Dedifferentiated amniotic fluid mesenchymal stem cell (primary cell): ENCODE measurements at regions not wholly inside any gene's neighbourhood (a gene's known extent, or its start where the extent isn't known, plus 50 kb on each side); places are given as distances from the start of the nearest gene placed in this dataset.
"Not testable (repeated sequence)": the region's sequence is repeated elsewhere in the genome, so short reads cannot be mapped to it uniquely, and the experiment has no call there.

Source experiments
- DNase-seq: peaks from one replicate; pipeline ENCODE4 v3.0.0-alpha.2; 2016; ENCODE audit errors: extremely low spot score

DNA sequence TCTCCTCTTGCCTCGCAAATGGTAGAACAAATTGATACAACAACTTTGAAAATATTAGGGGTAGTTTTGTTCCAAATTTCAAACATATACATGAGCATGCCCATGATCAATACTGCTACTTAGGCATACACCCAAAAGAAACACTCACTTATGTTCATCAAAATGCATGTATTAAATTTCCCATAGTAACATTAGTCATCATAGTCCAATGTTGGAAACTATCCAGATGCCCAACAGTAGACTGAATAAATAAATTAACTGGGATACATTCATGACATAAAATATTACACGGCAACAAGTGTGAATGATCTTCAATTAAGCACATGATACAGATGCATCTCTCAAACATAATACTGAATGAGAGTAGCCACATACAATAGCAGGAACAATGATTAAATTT is 391.6 kb downstream of the CDH11 start:
- DNase-seq = no peak

DNA sequence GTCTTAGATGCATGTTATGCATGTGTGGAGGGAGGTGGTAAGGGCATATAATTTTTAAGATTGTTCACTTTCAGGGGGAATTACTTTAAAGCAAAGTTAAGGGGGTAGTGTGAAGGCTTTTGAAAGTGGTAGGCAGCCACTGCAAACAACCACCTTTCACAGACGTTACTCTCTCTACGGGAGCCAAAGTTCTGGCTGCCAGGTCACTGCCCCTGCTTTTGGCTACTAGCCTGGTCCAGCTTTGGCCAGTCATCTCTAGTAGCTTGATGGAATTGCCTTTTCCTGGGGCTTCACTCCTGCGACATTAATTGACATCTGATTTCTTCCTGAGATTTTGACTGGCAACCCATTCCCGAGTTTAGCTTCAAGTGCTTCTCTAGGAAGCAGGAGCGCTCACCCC is 397.5 kb downstream of the CDH11 start:
- DNase-seq = no peak

- DNase-seq = no peak
Measured at GRCh38 chr16:64718486-64718885, 403.4 kb downstream of the CDH11 start.

GRCh38 chr16:64717871-64718270 is 404.0 kb downstream of the CDH11 start:
- no peak for DNase-seq

GRCh38 chr16:64715624-64716023 is 406.2 kb downstream of the CDH11 start:
- no peak for DNase-seq

DNA sequence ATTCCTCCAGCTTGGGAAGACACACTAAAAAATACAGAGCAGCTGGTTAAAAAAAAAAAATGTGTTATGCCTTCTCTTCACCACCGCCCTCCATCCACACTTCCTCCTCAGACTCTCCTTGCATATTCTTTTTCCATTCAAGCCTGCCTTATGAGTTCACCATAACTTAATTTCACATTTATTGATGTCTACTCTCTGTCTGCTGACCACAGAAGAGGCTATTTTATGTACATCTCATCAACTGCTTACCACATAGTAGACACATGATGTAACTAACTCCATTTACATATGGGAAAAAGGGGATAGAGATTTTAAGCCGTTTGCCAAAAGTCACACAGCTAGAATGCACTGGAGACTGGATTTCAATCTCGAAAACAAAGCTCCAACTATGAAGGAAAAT is 409.8 kb downstream of the CDH11 start:
- DNase-seq = no peak

- no peak for DNase-seq
Measured at GRCh38 chr16:64711596-64711995, 410.3 kb downstream of the CDH11 start.

GRCh38 chr16:64711026-64711425 is 410.8 kb downstream of the CDH11 start:
- DNase-seq = no peak

DNA sequence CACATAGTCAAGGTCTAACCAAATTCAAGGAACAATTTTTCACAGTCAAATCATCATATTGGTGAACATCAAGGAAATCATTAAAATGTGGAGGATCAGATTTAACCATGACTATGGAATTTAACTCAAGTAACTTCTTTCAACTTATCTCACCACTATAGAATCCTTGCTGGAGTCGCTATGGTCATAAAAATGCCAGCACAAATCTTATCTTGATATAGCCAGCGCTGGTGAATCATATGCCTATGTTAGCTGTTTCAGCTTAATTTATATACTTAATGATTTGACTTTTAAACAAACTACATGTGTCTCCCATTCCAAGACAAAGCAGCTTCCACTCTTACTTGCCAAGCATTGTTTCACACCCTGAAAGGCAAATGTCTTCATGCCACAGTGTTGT is 416.4 kb downstream of the CDH11 start:
- DNase-seq = no peak

GRCh38 chr16:64704386-64704785 is 417.5 kb downstream of the CDH11 start:
- DNase-seq = no peak

DNA sequence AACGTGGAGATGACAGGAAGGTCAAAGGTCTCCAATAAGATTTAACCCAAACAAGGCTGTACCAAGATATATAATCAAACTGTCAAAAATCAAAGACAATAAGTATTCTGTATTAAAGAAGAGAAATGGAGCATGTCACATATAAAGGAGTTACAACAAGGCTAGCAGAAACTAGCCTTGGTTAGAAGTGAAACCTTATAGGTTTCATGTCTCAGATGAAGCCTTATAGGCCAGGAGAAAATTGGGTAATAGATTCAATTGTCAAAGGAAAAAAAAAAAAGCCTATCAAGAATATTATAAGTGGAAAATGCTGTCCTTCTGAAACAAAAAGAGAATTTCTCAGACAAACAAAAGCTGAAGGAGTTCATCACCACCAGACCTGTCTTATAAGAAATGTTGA is 419.4 kb downstream of the CDH11 start:
- DNase-seq = no peak

DNA sequence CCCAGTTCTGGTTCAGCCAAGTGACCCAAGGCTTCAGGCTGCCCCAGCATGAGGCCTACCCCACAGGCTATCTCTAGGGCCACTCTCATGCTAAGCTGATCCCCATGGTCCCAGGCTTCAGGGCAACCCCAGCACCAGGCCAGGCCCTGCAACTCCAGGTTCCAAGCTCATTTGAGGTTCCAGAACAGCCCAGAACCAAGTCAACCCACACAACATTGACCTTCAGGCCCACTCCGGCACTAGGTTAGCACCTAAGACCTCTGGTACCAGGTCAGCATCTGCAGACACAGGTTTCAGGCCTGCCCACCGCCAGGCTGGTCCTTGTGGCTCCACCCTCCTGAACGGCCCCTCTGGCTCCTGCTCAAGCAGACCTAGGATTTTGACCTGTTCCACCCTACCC is 421.2 kb downstream of the CDH11 start:
- no peak for DNase-seq

- DNase-seq = no peak
Measured at GRCh38 chr16:64696866-64697265, 425.0 kb downstream of the CDH11 start.

DNA sequence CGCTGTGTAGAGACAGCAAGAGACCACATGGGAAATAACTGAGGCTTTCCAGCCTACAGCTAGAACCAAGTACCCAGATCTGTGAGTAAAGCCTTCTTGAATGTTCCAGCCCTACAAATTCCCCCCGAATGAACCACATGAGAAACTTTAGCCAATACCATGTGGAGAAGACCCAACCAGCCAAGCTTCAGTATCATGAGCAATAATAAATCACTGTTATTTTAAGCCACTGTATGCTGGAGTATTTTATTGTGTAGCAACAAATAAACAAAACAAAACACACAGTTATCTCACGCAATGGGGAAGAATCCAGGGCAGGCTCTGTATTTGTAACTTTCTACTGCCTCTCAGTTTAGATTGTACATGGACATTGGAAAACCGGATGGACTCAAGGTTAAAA is 426.2 kb downstream of the CDH11 start:
- no peak for DNase-seq

GRCh38 chr16:64693946-64694345 is 427.9 kb downstream of the CDH11 start:
- DNase-seq = no peak

DNA sequence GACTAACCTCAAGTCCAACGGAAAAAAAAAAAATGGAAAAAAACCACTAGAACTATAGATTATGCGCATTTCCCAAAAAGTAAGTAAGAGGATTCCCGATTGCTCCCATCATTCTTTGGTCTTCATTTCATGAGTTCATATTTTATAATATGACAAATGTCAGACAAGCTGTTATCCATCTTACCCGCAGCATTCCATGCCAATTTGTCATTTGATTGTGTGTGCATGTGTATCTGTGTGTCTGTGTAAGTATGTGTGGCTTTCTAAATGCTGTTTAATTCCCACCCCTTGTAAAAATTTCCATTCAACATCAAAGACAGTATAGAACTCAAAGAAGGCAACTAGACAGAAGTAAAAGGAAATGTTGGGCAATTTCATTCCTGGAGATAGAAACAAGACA is 434.1 kb downstream of the CDH11 start:
- DNase-seq = no peak

GRCh38 chr16:64687123-64687522 is 434.7 kb downstream of the CDH11 start:
- DNase-seq = no peak

DNA sequence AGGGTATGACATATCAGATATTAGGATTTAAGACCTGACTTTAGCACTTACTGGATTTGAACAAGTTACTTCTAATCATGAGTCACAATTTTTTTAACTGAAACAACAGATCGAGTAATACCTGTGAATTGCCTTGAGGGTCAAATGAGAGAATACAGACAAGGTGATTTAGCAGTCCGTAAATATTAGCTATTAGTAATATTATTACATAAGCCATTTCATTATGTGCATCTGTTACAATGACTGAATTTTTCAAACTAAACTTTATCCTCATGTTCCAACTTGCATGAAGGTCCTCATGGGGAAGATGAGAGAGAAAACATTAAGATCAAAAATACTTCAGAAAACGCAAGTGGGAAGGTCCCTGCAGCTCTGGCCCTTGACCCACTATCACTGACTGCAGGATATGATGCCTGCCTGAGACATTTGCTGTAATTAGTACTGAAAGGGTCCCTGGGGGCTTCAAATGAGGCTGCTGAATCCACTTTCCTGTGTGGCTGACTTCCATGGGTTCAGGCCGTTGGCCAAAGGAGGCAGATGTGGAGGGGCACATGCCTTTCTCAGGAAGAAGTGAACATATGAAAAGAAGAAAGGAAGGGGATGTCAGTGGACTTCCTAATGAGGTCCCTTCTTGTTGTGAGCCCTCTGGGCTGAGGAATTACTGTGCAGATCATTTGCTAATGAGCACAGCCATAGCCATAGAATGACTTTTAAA is 441.7 kb downstream of the CDH11 start:
- no peak for DNase-seq

GRCh38 chr16:64669573-64669972 is 452.3 kb downstream of the CDH11 start:
- DNase-seq = no peak

DNA sequence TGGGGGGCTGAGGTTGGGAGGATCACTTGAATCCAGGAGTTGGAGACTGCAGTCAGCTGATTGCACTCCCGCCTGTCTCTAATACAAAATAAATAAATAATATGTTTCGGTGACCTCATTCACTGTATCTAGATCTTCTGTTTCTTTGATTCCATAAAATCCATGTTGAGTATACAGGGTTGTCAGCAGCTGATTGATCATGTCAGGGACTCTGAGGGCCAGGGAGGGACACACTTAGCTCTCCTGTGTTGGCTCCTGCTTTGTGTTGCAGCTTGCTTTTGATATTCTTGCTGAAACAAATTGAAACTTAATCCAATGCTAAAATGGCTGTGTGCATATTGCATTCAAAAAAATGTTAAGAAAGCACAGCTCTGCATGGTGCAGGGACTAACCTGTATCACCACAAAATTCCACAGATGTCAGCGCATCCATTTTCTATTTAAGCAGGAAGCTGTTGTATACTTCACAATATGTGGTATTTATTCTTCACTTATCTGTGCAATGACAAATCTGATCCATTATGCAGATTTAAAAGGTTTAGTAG is 454.5 kb downstream of the CDH11 start:
- DNase-seq = no peak

GRCh38 chr16:64662312-64662711 is 459.6 kb downstream of the CDH11 start:
- DNase-seq = not testable (repeated sequence)

- no peak for DNase-seq
Measured at GRCh38 chr16:64659866-64660265, 462.0 kb downstream of the CDH11 start.

DNA sequence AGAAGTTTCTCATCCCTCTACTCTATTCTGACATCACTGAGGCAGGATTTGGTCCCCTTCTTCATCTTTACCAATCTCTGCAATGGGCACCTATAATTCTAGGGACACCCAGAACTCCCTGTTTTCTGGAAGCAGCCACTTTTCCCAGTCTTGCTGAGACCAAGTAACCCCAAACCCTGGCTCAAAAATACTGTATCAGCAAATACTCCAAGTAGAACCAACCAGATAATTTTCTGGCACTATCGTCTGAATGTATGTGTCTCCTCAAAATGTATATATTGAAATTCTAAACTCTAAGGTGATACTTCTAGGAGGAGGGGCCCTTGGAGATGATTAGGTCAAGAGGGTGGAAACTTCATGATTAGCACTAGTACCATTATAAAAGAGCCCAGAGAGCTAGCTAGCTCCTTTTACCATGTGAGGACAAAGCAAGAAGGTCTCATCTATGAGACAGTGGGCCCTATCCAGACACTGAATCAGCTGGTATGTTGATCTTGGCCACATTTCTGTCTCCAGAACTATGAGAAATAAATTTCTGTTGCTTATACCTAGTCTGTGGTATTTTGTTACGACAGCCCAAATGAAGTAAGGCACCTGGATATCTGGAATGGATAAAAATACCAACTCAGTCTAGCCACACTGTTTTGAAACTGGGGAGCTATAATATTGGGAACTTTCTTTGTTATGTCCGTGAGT is 464.4 kb downstream of the CDH11 start:
- DNase-seq = no peak
